H9 (cell line): ENCODE measurements at regions not wholly inside any gene's neighbourhood (a gene's known extent, or its start where the extent isn't known, plus 50 kb on each side); places are given as distances from the start of the nearest gene placed in this dataset.

ENCODE experiments used
- DNase-seq: peaks from one replicate; pipeline ENCODE4 v3.0.0-alpha.2; 2017
- H2AFZ ChIP-seq: one replicate; pipeline ENCODE4 v1.6.1; 2013; ENCODE audit warnings: mild to moderate bottlenecking, low read length, control low read depth, moderate library complexity
- H2AK5ac ChIP-seq: 2 replicates; pipeline ENCODE4 v1.6.1; 2013; ENCODE audit warnings: low read length, control low read depth, mixed read lengths; ENCODE audit not compliant: insufficient read length
- H2BK120ac ChIP-seq: one replicate; pipeline ENCODE4 v1.6.1; 2013; ENCODE audit warnings: low read depth, mild to moderate bottlenecking, low read length, control low read depth, inconsistent platforms; ENCODE audit not compliant: poor library complexity, severe bottlenecking
- H2BK12ac ChIP-seq: 2 replicates; pipeline ENCODE4 v1.6.1; 2013; ENCODE audit warnings: low read length, control low read depth, mixed read lengths, low read depth; ENCODE audit not compliant: insufficient read length
- H2BK15ac ChIP-seq: 2 replicates; pipeline ENCODE4 v1.6.1; 2013; ENCODE audit warnings: low read depth, low read length, control low read depth
- H2BK20ac ChIP-seq: one replicate; pipeline ENCODE4 v1.6.1; 2013; ENCODE audit warnings: low read depth, mild to moderate bottlenecking, low read length, control low read depth, inconsistent platforms; ENCODE audit not compliant: poor library complexity, severe bottlenecking
- H2BK5ac ChIP-seq: 2 replicates; pipeline ENCODE4 v1.6.1; 2013; ENCODE audit warnings: low read length, control low read depth, mixed read lengths; ENCODE audit not compliant: insufficient read length
- H3K14ac ChIP-seq: 2 replicates; pipeline ENCODE4 v1.6.1; 2013; ENCODE audit warnings: low read length, control low read depth; ENCODE audit not compliant: insufficient read depth
- H3K18ac ChIP-seq: 2 replicates; pipeline ENCODE4 v1.6.1; 2013; ENCODE audit warnings: low read depth, mild to moderate bottlenecking, mixed read lengths, low read length, control low read depth; ENCODE audit not compliant: insufficient read length
- H3K23ac ChIP-seq: 2 replicates; pipeline ENCODE4 v1.6.1; 2013; ENCODE audit warnings: low read length, control low read depth, mixed read lengths, low read depth; ENCODE audit not compliant: insufficient read length
- H3K23me2 ChIP-seq: 2 replicates; pipeline ENCODE4 v1.6.1; 2013; ENCODE audit warnings: low read depth, mild to moderate bottlenecking, mixed read lengths, low read length, control low read depth; ENCODE audit not compliant: insufficient read length, poor library complexity, severe bottlenecking
- H3K27ac ChIP-seq: 2 replicates; pipeline ENCODE4 v1.5.1; 2013; ENCODE audit warnings: low read length, control low read depth, mixed read lengths, low read depth; ENCODE audit not compliant: insufficient read length
- H3K27me3 ChIP-seq: 2 replicates; pipeline ENCODE4 v1.6.1; 2013; ENCODE audit warnings: low read length, control low read depth, inconsistent platforms; ENCODE audit not compliant: insufficient read depth
- H3K4ac ChIP-seq: 2 replicates; pipeline ENCODE4 v1.6.1; 2013; ENCODE audit warnings: low read depth, mild to moderate bottlenecking, control low read depth, inconsistent platforms, low read length, moderate library complexity
- H3K4me1 ChIP-seq: 2 replicates; pipeline ENCODE4 v1.6.1; 2013; ENCODE audit warnings: low read length, control low read depth, inconsistent platforms; ENCODE audit not compliant: insufficient read depth
- H3K4me2 ChIP-seq: 2 replicates; pipeline ENCODE4 v1.6.1; 2013; ENCODE audit warnings: low read length, control low read depth, mixed read lengths; ENCODE audit not compliant: insufficient read length, insufficient read depth
- H3K56ac ChIP-seq: 2 replicates; pipeline ENCODE4 v1.6.1; 2013; ENCODE audit warnings: low read depth, mild to moderate bottlenecking, mixed read lengths, low read length, control low read depth; ENCODE audit not compliant: insufficient read length
- H3K79me1 ChIP-seq: 2 replicates; pipeline ENCODE4 v1.6.1; 2013; ENCODE audit warnings: low read depth, mild to moderate bottlenecking, moderate library complexity, low read length, control low read depth, inconsistent platforms; ENCODE audit not compliant: insufficient read depth, poor library complexity, severe bottlenecking
- H3K79me2 ChIP-seq: 2 replicates; pipeline ENCODE4 v1.6.1; 2013; ENCODE audit warnings: low read length, control low read depth, inconsistent platforms; ENCODE audit not compliant: insufficient read depth
- H3K9ac ChIP-seq: 2 replicates; pipeline ENCODE4 v1.6.1; 2013; ENCODE audit warnings: low read length, control low read depth, mixed read lengths; ENCODE audit not compliant: insufficient read length; ENCODE audit errors: extremely low read depth
- H3K9me3 ChIP-seq: one replicate; pipeline ENCODE4 v1.6.1; 2013; ENCODE audit warnings: low read depth, low read length, inconsistent platforms; ENCODE audit not compliant: control insufficient read depth
- H3T11ph ChIP-seq: one replicate; pipeline ENCODE4 v1.6.1; 2013; ENCODE audit warnings: mild to moderate bottlenecking, low read length, control low read depth, inconsistent platforms
- H4K20me1 ChIP-seq: one replicate; pipeline ENCODE4 v1.6.1; 2013; ENCODE audit not compliant: control insufficient read depth, insufficient read length, insufficient read depth
- H4K5ac ChIP-seq: 2 replicates; pipeline ENCODE4 v1.6.1; 2013; ENCODE audit warnings: low read depth, mild to moderate bottlenecking, mixed read lengths, low read length, control low read depth; ENCODE audit not compliant: insufficient read length
- H4K8ac ChIP-seq: replicated peaks from 2 replicates; pipeline ENCODE4 v1.6.1; 2013; ENCODE audit warnings: low read length, control low read depth, mixed read lengths, low read depth; ENCODE audit not compliant: insufficient read length
- H4K91ac ChIP-seq: 2 replicates; pipeline ENCODE4 v1.6.1; 2013; ENCODE audit warnings: low read depth, mild to moderate bottlenecking, moderate library complexity, mixed read lengths, low read length, control low read depth; ENCODE audit not compliant: insufficient read length
- H3K27ac Mint-ChIP-seq, 3 experiments: 2 replicates in 2 of 3; 3 replicates in 1 of 3; pipeline ENCODE4 v1.8.0; 2020 to 2021; ENCODE audit warnings: mixed read lengths in 3 of 3, mild to moderate bottlenecking in 1 of 3, moderate library complexity in 1 of 3
- H3K27me3 Mint-ChIP-seq: 2 replicates; pipeline ENCODE4 v1.8.0; 2021; ENCODE audit warnings: low read depth, mild to moderate bottlenecking, moderate library complexity, mixed read lengths
- H3K36me3 Mint-ChIP-seq, 3 experiments: 2 replicates in 2 of 3; 3 replicates in 1 of 3; pipeline ENCODE4 v1.8.0; 2020 to 2021; ENCODE audit warnings: low read depth in 3 of 3, mixed read lengths in 3 of 3; ENCODE audit not compliant: insufficient read depth in 1 of 3
- H3K4me1 Mint-ChIP-seq, 2 experiments: 2 replicates each; pipeline ENCODE4 v1.8.0; 2020; ENCODE audit warnings: mixed read lengths in 2 of 2
- H3K4me3 Mint-ChIP-seq, 2 experiments: 2 replicates in 1 of 2; 3 replicates in 1 of 2; pipeline ENCODE4 v1.8.0; 2020 to 2021; ENCODE audit warnings: mild to moderate bottlenecking in 2 of 2, mixed read lengths in 2 of 2, moderate library complexity in 1 of 2
- H3K9me3 Mint-ChIP-seq, 2 experiments: 2 replicates in 1 of 2; 3 replicates in 1 of 2; pipeline ENCODE4 v1.8.0; 2020; ENCODE audit warnings: mild to moderate bottlenecking in 2 of 2, mixed read lengths in 2 of 2, moderate library complexity in 1 of 2
- CTCF ChIP-seq: fragments of 200-600 bp; sonication (generic); conservative IDR thresholded peaks from 3 replicates; pipeline ENCODE4 v1.8.0; 2021; ENCODE audit warnings: antibody characterized with exemption, mild to moderate bottlenecking
- WGBS: extraction: QIAGEN DNeasy Blood & Tissue Kit; methylation state at CpG from one replicate; pipeline ENCODE4 v1.1.7; 2013; ENCODE audit warnings: missing lambda C conversion rate, low lambda C conversion rate, mixed read lengths; ENCODE audit not compliant: insufficient read length; ENCODE audit errors: extremely low coverage; 5-methylcytosine and 5-hydroxymethylcytosine counted together

GRCh38 chr20:24357177-24357576 is 112.3 kb upstream of the SYNDIG1 start:
- no peak overlapping the region for H3K4me3 Mint-ChIP-seq
- Histone ChIP-seq H4K8ac (no peak overlapping the region), H2BK15ac (no peak overlapping the region), H3K9me3 (no peaks in the 10 kb centered on the region), H3K23ac (no peak overlapping the region), H4K5ac (no peak overlapping the region), H2BK12ac (no peak overlapping the region), H2BK120ac (no peak overlapping the region), H3K4me1 (no peaks in the 10 kb centered on the region; the same call in 1 of the 2 replicates), H2AFZ (no peak overlapping the region), H3T11ph (no peak overlapping the region), H2BK20ac (no peak overlapping the region), H3K27me3 (no peaks in the 10 kb centered on the region), H2BK5ac (no peak overlapping the region), H3K9ac (no peak overlapping the region), H3K56ac (no peak overlapping the region), H3K4ac (no peak overlapping the region), H3K79me1 (no peaks in the 10 kb centered on the region), H3K4me2 (no peak overlapping the region), H3K18ac (no peak overlapping the region), H3K14ac (no peak overlapping the region), H3K23me2 (no peaks in the 10 kb centered on the region), H4K91ac (no peak overlapping the region), H2AK5ac (no peak overlapping the region), H3K27ac (no peak overlapping the region), H4K20me1 (no peaks in the 10 kb centered on the region), H3K79me2 (no peaks in the 10 kb centered on the region)
- H3K27me3 Mint-ChIP-seq, result peaks cover 4% of the 10 kb centered on the region; the same call in 1 of the 2 replicates
- peaks cover 4 to 8% of the 10 kb centered on the region in 2 experiments; a peak in 4 of 5 replicates for H3K9me3 Mint-ChIP-seq
- no CpG with 5 or more reads among the region's 3 CpGs for WGBS
- H3K4me1 Mint-ChIP-seq, result peaks cover 6 to 19% of the 10 kb centered on the region in 2 experiments
- no peak for TF ChIP-seq CTCF
- peaks cover 2 to 4% (median 3%) of the 10 kb centered on the region in 3 experiments; a peak in 5 of 7 replicates for H3K36me3 Mint-ChIP-seq
- no peak for DNase-seq
- H3K27ac Mint-ChIP-seq, result no peak overlapping the region
